Nephron (organoid): ENCODE measurements at regions not wholly inside any gene's neighbourhood (a gene's known extent, or its start where the extent isn't known, plus 50 kb on each side); places are given as distances from the start of the nearest gene placed in this dataset.
A peak's percentile ranks its signal among the peaks of the same experiment; 100 is the strongest.
"Not testable (repeated sequence)": the region's sequence is repeated elsewhere in the genome, so short reads cannot be mapped to it uniquely, and the experiment has no call there.

Experiments used
- H3K27ac Mint-ChIP-seq, 3 experiments: 2 replicates each; pipeline ENCODE4 v1.8.0; 2020; ENCODE audit warnings: mixed read lengths in 3 of 3, mild to moderate bottlenecking in 2 of 3, moderate library complexity in 1 of 3
- H3K27me3 Mint-ChIP-seq: 2 replicates; pipeline ENCODE4 v1.8.0; 2021; ENCODE audit warnings: low read depth, mild to moderate bottlenecking, moderate library complexity, mixed read lengths
- H3K36me3 Mint-ChIP-seq: 2 replicates; pipeline ENCODE4 v1.8.0; 2020; ENCODE audit warnings: low read depth, mixed read lengths
- H3K4me1 Mint-ChIP-seq: 2 replicates; pipeline ENCODE4 v1.8.0; 2020; ENCODE audit warnings: mixed read lengths
- H3K4me3 Mint-ChIP-seq, 3 experiments: 2 replicates each; pipeline ENCODE4 v1.8.0; 2020; ENCODE audit warnings: mild to moderate bottlenecking in 3 of 3, mixed read lengths in 3 of 3, moderate library complexity in 2 of 3
- H3K9me3 Mint-ChIP-seq: 2 replicates; pipeline ENCODE4 v1.8.0; 2020; ENCODE audit warnings: mixed read lengths
- TF ChIP-seq, protein P1 (sequence below), 3 experiments: fragments of 200-600 bp; sonication (generic); IDR thresholded peaks; one replicate each; pipeline ENCODE4 v1.5.0; 2021; ENCODE audit warnings: antibody characterized with exemption in 3 of 3; ENCODE audit not compliant: unreplicated experiment in 3 of 3

DNA sequence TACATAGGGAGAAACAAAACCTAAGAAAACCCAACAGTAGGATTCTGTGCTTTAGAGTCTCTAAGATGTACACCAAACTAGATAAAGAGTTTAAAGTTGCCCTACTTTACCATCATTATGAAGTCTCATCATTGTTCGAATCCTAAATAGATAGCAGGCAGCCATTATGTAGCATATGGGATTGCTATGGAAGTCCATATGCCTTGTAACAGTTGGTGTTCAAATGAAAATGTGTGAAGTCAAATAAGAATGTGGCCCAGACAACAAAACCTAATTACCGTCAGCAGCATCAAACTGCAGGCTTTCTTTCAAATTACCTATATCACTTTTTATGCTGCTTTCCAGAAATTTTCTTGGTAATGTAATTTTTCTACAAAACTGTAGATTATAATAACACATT is 1380.1 kb downstream of the GRIK2 start:
- no peaks in the 10 kb centered on the region for H3K27me3 Mint-ChIP-seq
- H3K4me3 Mint-ChIP-seq: no peak overlapping the region
- H3K36me3 Mint-ChIP-seq: peaks cover 4% of the 10 kb centered on the region
- H3K4me1 Mint-ChIP-seq: no peaks in the 10 kb centered on the region
- TF ChIP-seq, protein P1, sequence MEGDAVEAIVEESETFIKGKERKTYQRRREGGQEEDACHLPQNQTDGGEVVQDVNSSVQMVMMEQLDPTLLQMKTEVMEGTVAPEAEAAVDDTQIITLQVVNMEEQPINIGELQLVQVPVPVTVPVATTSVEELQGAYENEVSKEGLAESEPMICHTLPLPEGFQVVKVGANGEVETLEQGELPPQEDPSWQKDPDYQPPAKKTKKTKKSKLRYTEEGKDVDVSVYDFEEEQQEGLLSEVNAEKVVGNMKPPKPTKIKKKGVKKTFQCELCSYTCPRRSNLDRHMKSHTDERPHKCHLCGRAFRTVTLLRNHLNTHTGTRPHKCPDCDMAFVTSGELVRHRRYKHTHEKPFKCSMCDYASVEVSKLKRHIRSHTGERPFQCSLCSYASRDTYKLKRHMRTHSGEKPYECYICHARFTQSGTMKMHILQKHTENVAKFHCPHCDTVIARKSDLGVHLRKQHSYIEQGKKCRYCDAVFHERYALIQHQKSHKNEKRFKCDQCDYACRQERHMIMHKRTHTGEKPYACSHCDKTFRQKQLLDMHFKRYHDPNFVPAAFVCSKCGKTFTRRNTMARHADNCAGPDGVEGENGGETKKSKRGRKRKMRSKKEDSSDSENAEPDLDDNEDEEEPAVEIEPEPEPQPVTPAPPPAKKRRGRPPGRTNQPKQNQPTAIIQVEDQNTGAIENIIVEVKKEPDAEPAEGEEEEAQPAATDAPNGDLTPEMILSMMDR (IDR thresholded peaks at IDR 0.05; ENCODE audit: unreplicated experiment in 3 of 3): no peak
- no peak overlapping the region for H3K27ac Mint-ChIP-seq
- peaks cover 15% of the 10 kb centered on the region for H3K9me3 Mint-ChIP-seq

DNA sequence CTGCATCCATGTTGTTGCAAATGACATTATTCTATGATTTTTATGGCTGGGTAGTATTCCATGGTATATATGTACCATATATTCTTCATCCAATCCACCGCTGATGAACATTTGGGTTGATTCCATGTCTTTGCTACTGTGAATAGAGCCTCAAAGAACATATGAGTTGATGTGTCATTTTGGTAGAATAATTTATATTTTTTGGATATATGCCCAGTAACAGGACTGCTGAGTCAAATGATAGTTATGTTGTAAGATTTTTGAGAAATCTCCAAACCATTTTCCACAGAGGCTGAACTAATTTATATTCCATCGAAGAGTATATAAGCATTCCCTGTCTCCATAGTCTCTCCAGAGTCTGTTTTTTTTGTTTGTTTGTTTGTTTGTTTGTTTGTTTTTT is 1373.5 kb downstream of the GRIK2 start:
- no peak overlapping the region for H3K4me3 Mint-ChIP-seq
- TF ChIP-seq, protein P1 (IDR thresholded peaks at IDR 0.05; ENCODE audit: unreplicated experiment in 3 of 3): no peak
- H3K27me3 Mint-ChIP-seq: no peaks in the 10 kb centered on the region

DNA sequence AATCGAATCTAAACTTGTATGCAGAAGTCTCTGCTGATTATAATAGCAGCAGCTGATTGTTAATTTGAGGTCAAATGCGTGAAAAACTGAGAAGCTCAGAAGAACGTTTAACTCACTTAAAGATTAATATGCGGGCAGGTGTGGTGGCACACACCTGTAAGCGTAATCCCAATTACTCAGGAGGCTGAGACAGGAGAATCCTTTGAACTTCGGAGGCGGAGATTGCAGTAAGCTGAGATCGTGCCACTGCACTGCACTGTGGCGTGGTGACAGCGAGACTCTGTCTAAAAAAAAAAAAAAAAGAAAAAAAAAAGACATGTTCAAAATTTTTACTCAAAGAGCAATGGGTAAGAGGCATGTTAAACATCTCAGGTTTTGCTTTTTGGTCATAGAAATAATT is 1370.8 kb downstream of the GRIK2 start:
- Mint-ChIP-seq H3K4me3 (no peak overlapping the region), H3K36me3 (peaks cover 5% of the 10 kb centered on the region), H3K27me3 (no peaks in the 10 kb centered on the region), H3K9me3 (peaks cover 13% of the 10 kb centered on the region), H3K27ac (peak overlapping the region in 1 of 3 experiments; percentile 72), H3K4me1 (peaks cover 4% of the 10 kb centered on the region)
- TF ChIP-seq, protein P1 (IDR thresholded peaks at IDR 0.05; ENCODE audit: unreplicated experiment in 3 of 3): no peak

More for the DNA sequence above, 1373.5 kb downstream of the GRIK2 start:
- peaks cover 5% of the 10 kb centered on the region for H3K36me3 Mint-ChIP-seq
- H3K9me3 Mint-ChIP-seq: peaks cover 21% of the 10 kb centered on the region
- peaks cover under 1% of the 10 kb centered on the region for H3K4me1 Mint-ChIP-seq
- peak overlapping the region in 1 of 3 experiments; percentile 11 for H3K27ac Mint-ChIP-seq

DNA sequence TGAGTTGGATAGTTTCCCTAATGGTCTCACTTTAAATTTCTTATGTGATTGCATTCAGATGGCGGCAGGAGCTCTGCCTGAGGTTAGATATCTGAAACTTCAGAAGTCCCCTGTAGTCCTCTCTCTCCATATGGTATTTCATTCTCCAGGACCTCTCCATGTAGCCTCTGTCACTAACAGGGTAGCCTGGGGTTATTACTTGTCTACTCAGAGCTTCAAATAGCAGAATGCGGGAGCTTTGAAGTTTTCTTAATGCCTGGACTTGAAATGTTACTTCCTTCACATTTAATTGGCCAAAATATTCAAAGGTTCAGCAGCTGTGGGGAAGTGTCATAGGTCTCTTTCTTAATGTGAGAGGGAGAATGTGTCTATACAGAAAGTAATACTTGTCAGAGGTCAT is 1370.4 kb downstream of the GRIK2 start:
- H3K4me1 Mint-ChIP-seq: peaks cover 4% of the 10 kb centered on the region
- no peaks in the 10 kb centered on the region for H3K27me3 Mint-ChIP-seq
- TF ChIP-seq, protein P1 (IDR thresholded peaks at IDR 0.05; ENCODE audit: unreplicated experiment in 3 of 3): no peak
- peaks cover 10% of the 10 kb centered on the region for H3K9me3 Mint-ChIP-seq
- peak overlapping the region in 1 of 3 experiments; percentile 72 for H3K27ac Mint-ChIP-seq
- H3K4me3 Mint-ChIP-seq: no peak overlapping the region
- peaks cover 3% of the 10 kb centered on the region for H3K36me3 Mint-ChIP-seq

DNA sequence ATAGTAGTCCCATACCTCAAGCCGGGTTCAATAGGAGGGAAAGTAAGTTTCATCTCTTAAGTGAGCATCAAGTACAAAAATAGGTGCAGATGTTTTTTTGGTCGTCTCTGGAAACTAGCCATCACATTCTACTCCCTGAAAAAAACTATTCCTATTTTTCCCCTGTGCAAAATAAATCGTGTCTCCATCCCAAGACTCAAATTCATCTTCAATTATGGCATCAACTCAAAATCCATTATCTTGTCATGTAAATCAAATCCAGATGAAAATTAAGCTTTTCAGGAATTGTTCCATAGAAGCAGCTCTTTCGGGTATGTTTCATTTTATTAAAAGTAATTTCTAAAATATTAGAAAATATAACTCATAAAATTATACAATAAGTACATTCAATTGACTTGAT is 1368.4 kb downstream of the GRIK2 start:
- Mint-ChIP-seq H3K36me3 (no peaks in the 10 kb centered on the region), H3K9me3 (peaks cover 6% of the 10 kb centered on the region), H3K4me3 (no peak overlapping the region), H3K27ac (no peak overlapping the region), H3K27me3 (no peaks in the 10 kb centered on the region), H3K4me1 (peaks cover 4% of the 10 kb centered on the region)
- TF ChIP-seq, protein P1 (IDR thresholded peaks at IDR 0.05; ENCODE audit: unreplicated experiment in 3 of 3): no peak

DNA sequence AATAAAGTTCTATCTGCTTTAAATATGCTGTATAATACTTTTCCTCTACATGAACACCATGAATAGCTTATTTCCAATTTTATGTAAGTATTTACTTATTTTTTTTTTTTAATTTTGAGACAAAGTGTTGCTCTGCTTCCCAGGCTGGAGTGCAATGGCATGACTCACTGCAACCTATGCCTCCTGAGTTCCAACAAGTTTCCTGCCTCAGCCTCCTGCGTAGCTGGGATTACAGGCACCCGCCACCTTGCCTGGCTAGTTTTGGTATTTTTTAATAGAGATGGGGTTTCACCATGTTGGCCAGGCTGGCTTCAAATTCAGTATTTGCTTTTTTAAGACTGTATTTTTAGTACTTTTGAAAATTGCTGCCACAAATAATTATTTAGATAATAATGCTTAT is 1365.9 kb downstream of the GRIK2 start:
- H3K36me3 Mint-ChIP-seq: no peaks in the 10 kb centered on the region
- no peak overlapping the region for H3K27ac Mint-ChIP-seq
- H3K27me3 Mint-ChIP-seq: no peaks in the 10 kb centered on the region
- peaks cover 4% of the 10 kb centered on the region for H3K4me1 Mint-ChIP-seq
- TF ChIP-seq, protein P1 (IDR thresholded peaks at IDR 0.05; ENCODE audit: unreplicated experiment in 3 of 3): no peak
- peaks cover 8% of the 10 kb centered on the region for H3K9me3 Mint-ChIP-seq
- no peak overlapping the region for H3K4me3 Mint-ChIP-seq

DNA sequence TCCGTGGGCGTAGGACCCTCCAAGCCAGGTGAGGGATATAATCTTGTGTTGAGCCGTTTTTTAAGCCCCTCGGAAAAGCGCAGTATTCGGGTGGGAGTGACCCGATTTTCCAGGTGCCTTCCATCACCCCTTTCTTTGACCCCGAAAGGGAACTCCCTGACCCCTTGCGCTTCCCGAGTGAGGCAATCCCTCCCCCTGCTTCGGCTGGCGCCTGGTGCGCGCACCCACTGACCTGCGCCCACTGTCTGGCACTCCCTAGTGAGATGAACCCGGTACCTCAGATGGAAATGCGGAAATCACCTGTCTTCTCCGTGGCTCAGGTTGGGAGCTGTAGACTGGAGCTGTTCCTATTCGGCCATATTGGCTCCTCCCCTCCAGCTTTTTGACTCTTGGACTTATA is 1365.0 kb downstream of the GRIK2 start:
- H3K4me3 Mint-ChIP-seq, H3K9me3 Mint-ChIP-seq, H3K4me1 Mint-ChIP-seq, H3K36me3 Mint-ChIP-seq, H3K27ac Mint-ChIP-seq, H3K27me3 Mint-ChIP-seq: not testable (repeated sequence)
